ENCODE measurements at regions not wholly inside any gene's neighbourhood (a gene's known extent, or its start where the extent isn't known, plus 50 kb on each side); places are given as distances from the start of the nearest gene placed in this dataset.

GRCh38 chr2:39954346-39954745, 175.3 kb upstream of the THUMPD2 start:
- H3K27ac ChIP-seq (ENCODE audit: control insufficient read depth, insufficient read depth), result no peak overlapping the region
- no peak overlapping the region for H3K9ac ChIP-seq (ENCODE audit: control insufficient read depth, insufficient read depth, low read length)
- no peaks in the 10 kb centered on the region for H3K27me3 ChIP-seq (replicated peaks in 1 of 2; ENCODE audit: control insufficient read depth in 2 of 2, insufficient read depth in 2 of 2, low read length in 1 of 2)
- SMC1A ChIA-PET (ENCODE audit: uncharacterized antibody, unreplicated experiment), result no interaction called here
- POLR2A ChIA-PET, result no interaction called here
- H3K4me1 ChIP-seq (ENCODE audit: control insufficient read depth, insufficient read depth, low read length), result no peaks in the 10 kb centered on the region
- CTCF ChIA-PET, result interaction anchor here (1.0 kb wide), 1 partner anchor 12 kb away, joined by 3 read pairs; no protein-coding TSS in a partner anchor
- DNase-seq (ENCODE audit: low read depth, low spot score), result no peak
- intact Hi-C loops (cut with micrococcal nuclease; ENCODE audit: unreplicated experiment), result no loop called here
- H3K36me3 ChIP-seq (ENCODE audit: control insufficient read depth in 2 of 2, insufficient read depth in 2 of 2, low read length in 1 of 2), result no peaks in the 10 kb centered on the region
- ATAC-seq, result no peak
- in situ Hi-C loops (cut with MboI), result no loop called here
- no peak for FAIRE-seq
- H3K79me2 ChIP-seq (ENCODE audit: control insufficient read depth, insufficient read depth, low read length), result no peaks in the 10 kb centered on the region
- RAD21 ChIA-PET (ENCODE audit: unreplicated experiment), result no interaction called here
- no TSS peak for BruUV-seq (replicated peaks)
- no peak overlapping the region for H2AFZ ChIP-seq (ENCODE audit: control insufficient read depth, low read depth, low read length)
- TF ChIP-seq USF2 (IDR thresholded peaks at IDR 0.05; ENCODE audit: borderline replicate concordance, low read depth, low read length) (no peak), ATF7 (IDR thresholded peaks at IDR 0.05; ENCODE audit: low read depth) (no peak), NFIC (IDR thresholded peaks at IDR 0.05; ENCODE audit: low read depth, low read length) (no peak), IRF5 (IDR thresholded peaks at IDR 0.05; ENCODE audit: borderline replicate concordance) (no peak), NFXL1 (IDR thresholded peaks at IDR 0.05; ENCODE audit: borderline replicate concordance) (no peak), ZNF622 (IDR thresholded peaks at IDR 0.05) (no peak), RUNX3 (IDR thresholded peaks at IDR 0.05; ENCODE audit: low read length) (no peak), KAT2A (conservative IDR thresholded peaks at IDR 0.05; ENCODE audit: control insufficient read depth, low read depth, low read length) (no peak), PAX5 (IDR thresholded peaks at IDR 0.05; ENCODE audit: borderline replicate concordance, low read depth, low read length) (no peak), MXI1 (IDR thresholded peaks at IDR 0.05; ENCODE audit: low read depth, low read length) (no peak), ZNF274 (IDR thresholded peaks at IDR 0.05; ENCODE audit: insufficient read depth, insufficient read length) (no peak), KDM1A (IDR thresholded peaks at IDR 0.05; ENCODE audit: borderline replicate concordance) (no peak), STAT3 (IDR thresholded peaks at IDR 0.05; ENCODE audit: low read depth, low read length) (no peak), ZBTB40 (IDR thresholded peaks at IDR 0.05; ENCODE audit: borderline replicate concordance) (no peak), EP300 (IDR thresholded peaks at IDR 0.05; ENCODE audit: borderline replicate concordance in 1 of 2, control insufficient read depth in 1 of 2, low read depth in 2 of 2, low read length in 2 of 2) (no peak), JUNB (IDR thresholded peaks at IDR 0.05) (no peak), ATF3 (IDR thresholded peaks at IDR 0.05; ENCODE audit: borderline replicate concordance, extremely low read depth, low read depth, low read length) (no peak)
- H3K9me3 ChIP-seq (replicated peaks; ENCODE audit: control insufficient read depth, insufficient read depth, low read length), result no peaks in the 10 kb centered on the region
- H4K20me1 ChIP-seq (ENCODE audit: control insufficient read depth, insufficient read depth), result no peaks in the 10 kb centered on the region
- no peak overlapping the region for H3K4me2 ChIP-seq (ENCODE audit: control insufficient read depth, insufficient read depth)
- H3K4me3 ChIP-seq, result no peak overlapping the region

Data from GM12878 (cell line).